GM21737 (cell line): ENCODE measurements at regions not wholly inside any gene's neighbourhood (a gene's known extent, or its start where the extent isn't known, plus 50 kb on each side); places are given as distances from the start of the nearest gene placed in this dataset.

Experiments used
- ATAC-seq: cut with Tn5 transposase; IDR thresholded peaks from one replicate; pipeline ENCODE4 v1.9.1; 2021; ENCODE audit warnings: mild to moderate bottlenecking, moderate library complexity; ENCODE audit not compliant: unreplicated experiment

DNA sequence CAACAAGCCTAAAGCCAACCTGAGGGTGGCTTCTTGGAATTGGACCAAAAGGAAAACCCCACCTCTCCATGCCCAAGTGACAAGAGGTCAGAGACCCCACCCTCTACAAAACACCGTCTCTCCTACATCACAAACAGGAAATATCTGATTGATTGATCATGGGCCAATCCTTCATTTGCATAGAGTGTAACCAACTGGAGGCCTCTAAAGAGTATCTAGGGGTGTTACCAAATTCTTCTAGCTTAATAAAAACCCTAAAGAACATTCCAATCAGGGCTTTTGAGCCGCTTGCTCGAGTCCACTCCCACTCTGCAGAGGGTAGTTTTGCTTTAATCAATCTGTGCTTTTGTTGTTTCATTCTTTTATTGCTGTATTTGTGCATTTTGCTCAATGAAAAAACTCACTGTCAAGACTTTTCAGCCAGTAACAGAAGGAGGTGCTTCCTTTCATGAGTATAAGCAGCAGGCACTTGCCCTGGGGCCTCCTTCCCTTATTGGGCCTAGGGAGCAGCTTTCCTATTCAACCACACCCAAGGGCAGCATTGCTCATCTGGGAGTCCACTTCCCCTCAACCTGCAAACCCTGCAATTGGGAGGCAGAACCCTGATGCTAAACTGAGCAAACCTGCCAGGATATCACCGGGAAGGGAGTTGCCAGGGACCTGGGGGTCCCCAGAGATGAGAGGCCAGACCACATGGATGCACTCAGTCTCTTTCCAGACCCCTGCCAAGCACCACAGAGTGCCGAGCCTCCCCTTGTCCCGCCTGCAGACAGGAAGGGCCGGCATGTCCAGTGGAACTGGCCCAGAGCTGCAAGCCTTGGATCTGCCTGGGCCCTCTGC is 154.3 kb upstream of the VSTM2B start:
- ATAC-seq = no peak

DNA sequence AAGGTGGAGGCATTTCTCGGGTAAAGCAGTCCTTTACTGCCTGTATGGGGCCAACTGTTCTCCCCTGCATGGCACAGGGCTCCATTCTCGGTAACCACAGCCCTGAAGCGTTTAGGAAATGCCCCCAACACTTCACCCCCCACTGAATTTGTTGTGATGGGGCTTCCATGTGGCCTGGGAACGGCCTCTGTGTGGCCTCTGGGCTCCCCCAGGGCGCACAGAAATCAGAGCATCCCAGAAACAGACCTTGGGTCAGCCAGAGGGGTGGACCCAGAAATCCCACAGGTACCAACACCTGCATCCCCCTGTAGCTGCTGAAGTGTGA is 153.7 kb upstream of the VSTM2B start:
- ATAC-seq = no peak

DNA sequence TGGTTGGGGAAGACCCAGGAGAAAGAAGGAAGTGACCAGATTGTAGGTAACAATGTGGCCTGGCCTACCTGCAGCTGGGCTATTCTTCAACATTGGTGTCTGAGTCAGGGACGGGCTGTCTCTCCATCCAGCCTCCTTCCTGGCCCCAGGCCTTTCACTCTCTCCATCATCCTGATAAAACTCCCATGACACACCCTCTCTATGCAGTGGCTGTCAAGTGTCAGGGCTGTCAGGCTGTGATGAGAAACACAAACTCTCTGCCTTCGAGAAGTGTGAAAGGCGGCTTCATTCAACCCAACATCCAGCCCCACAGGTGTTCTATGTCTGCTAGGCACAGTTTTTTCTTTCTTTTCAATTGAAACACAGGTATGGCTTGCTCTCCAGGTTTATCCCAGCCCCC is 153.3 kb upstream of the VSTM2B start:
- ATAC-seq = no peak

GRCh38 chr19:29372921-29373797 is 152.6 kb upstream of the VSTM2B start:
- ATAC-seq = no peak

- no peak for ATAC-seq
Measured at GRCh38 chr19:29375429-29376119, 150.2 kb upstream of the VSTM2B start.

DNA sequence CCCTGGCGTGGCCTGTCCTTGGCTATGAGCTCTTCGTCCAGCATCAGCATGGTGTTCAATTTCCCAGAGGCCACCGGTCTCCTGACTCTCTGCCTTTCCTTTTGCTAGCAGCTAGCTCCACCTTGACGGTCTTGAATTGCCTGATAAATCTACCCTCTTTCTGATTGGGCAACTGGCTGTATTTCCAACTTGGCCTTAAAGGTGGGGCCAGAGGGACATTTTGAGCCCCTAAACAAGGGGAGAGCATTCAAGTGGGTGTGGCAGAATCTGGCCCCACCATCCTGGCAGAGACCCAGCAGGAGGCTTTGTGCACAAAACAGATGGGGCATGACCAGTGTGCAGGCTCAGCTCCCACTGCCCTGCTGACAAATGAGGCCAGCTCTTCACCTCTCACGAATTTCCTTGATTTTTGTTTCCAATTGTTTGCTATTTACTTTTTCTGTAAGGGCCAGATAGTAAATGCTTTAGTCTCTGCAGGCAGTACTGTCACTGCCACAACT is 148.9 kb upstream of the VSTM2B start:
- ATAC-seq = no peak

- no peak for ATAC-seq
Measured at GRCh38 chr19:29378126-29378525, 147.7 kb upstream of the VSTM2B start.

- no peak for ATAC-seq
Measured at GRCh38 chr19:29378543-29379080, 147.2 kb upstream of the VSTM2B start.

DNA sequence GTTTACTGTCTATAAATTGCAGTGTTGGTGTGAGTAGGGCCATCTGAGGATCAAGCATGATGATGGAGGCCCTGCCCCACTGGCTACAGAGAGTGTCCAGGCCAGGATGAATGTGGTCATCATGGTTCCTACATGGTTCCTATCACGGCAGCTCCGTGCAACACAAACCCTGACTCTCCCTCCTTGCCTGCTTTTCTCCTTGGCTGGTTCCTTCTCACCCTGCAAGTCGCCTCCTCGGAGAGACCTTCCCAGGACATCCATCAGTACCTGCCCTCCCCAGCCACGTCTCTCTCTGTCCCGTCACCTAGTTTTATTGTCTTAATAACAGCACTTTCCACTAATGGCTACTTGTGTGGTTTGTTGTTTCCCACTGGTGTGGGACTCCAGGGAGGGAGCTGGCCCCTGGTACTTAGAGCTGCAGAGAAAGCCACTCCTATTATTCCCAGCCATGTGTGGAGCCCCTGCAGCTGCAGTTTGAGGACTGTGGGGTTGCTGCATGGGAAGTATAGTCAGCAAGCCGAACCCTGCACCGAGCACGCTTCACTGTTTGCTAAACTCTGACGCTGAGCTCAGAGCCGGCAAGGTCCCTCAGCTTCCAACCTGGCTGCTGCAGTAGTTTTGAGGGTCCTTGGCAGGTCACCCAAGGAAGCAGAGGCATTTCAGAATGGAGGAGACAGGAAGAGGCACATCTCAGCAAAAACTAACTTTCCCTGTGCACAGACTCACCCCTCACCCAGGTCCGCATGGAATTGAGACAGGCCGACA is 146.4 kb upstream of the VSTM2B start:
- ATAC-seq = no peak

DNA sequence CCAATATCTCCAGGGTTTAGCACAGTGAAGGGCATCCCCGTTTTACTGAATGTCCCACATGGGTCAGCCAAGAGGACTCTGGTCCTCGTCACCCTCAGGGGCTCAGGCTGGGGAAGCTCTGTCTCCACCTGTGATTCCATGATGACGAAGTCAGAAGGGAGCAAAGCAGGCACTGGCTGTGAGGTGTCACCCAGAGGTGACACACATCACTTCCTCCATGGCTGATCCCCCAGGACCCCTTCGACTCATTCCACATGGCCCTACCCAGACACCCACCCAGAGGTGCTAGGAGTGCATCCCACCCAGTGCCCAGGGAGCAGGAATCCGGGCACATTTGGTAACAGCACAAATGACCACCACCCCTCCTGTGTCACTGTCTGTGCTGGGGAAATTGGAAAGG is 145.2 kb upstream of the VSTM2B start:
- no peak for ATAC-seq

DNA sequence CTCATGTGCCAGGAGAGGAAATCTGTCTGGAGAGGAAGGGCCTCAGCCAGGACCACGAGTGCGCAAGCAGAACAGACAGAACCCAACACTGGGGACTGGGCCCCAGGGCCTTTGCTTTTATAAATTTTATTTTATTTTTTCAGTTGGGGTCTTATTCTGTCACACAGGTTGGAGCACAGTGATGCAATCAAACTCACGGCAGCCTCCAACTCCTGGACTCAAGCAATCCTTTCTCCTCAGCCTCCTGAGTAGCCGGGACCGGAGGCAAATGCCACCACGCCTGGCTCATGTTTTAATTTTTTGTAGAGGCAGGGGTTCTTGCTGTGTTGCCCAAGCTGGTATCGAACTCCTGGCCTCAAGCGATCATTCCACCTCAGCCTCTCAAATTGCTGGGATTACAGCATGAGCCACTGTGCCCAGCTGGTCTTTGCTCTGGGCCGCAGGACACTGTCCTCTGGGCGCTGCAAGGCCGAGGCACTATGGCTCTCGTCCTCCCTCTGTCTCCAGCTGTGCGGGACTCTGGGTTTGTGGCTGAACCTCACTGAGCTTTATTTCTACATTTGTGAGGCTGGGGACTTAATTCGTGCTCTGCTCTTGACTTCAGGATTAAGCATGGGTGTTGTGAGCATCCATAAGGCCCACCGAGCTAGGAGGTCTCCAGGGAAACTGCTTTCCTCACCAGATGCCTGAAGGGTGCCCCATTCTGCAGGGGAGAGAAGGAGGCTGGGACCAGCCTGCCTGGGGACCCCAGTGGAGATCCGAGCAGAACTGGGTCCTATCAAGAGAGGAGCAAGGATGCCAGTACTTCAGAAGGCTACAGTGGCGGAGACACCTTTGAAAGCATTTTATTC is 144.2 kb upstream of the VSTM2B start:
- ATAC-seq = no peak

DNA sequence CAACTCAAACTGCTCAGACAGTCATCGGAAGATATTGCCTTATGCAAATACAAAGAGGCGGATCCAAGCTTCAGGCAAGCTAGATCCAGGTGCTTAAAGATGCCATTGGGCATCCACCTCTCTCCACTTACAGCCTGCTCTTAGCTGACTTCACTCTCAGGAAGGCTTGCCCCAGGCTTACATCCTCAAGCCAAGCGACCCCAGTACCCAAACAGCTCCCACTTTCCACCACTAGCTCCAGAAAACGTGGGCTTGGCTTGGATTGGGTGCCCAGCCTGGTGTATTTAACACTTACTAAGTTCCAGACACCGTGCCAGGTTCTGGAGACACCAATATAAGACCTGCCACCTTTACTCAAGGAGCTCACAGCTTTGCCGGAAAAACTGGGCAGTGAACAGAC is 142.1 kb upstream of the VSTM2B start:
- no peak for ATAC-seq

- ATAC-seq = no peak
Measured at GRCh38 chr19:29384656-29385055, 141.1 kb upstream of the VSTM2B start.

DNA sequence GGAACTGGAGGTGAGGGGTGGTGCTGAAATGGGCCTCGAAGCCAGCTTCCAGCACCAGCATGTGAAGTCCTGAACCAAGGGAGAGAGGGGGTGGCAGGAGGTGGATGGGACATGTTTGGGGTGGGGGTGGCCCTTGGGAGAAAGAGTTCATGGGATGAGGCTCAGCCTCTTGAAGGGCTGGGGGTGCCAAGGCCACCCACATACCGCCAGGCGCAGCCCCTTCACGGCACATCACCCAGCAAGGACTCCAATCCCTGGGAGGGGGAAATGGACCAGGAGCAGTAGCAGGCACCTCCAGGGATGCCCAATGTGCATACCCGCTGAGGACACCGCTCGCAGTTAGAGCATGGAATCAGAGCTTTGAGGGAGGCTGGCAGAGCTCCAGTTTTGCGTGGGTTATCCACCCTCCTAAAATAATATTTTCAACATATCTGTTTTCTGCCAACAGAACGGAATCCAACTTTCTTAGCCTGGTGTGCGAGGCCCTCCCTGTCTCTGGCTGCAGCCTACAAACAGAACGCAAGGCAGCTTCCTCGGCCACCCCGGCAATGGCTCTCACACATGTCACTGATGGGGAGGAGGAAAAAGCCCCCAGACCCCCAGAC is 140.5 kb upstream of the VSTM2B start:
- no peak for ATAC-seq

- no peak for ATAC-seq
Measured at GRCh38 chr19:29386970-29387369, 138.8 kb upstream of the VSTM2B start.

DNA sequence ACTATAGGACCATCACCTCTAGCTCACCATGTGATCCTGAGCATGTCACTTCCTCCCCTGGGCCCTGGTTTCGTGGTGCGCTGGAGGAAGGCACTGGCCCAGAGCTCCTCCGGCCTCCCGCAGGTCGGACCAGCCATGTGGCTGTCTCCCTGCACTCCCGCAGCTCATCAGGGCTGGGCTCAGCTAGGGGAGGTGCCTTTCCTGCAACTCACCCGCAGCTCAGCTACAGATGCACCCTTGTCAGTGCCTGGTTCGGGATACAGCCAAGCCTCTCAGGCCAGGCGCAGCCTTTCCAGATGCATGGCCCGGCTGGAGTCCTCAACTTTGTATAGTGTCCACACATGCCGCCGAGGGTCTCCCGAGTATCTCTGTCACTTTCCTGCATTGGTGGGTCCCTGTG is 138.2 kb upstream of the VSTM2B start:
- ATAC-seq = no peak

- no peak for ATAC-seq
Measured at GRCh38 chr19:29389495-29389894, 136.3 kb upstream of the VSTM2B start.

- no peak for ATAC-seq
Measured at GRCh38 chr19:29390742-29391141, 135.1 kb upstream of the VSTM2B start.

- ATAC-seq = no peak
Measured at GRCh38 chr19:29393915-29394460, 131.8 kb upstream of the VSTM2B start.
